GM18499 (cell line): ENCODE measurements at regions not wholly inside any gene's neighbourhood (a gene's known extent, or its start where the extent isn't known, plus 50 kb on each side); places are given as distances from the start of the nearest gene placed in this dataset.

Source experiments
- ATAC-seq: cut with Tn5 transposase; IDR thresholded peaks from one replicate; pipeline ENCODE4 v1.9.1; 2021; ENCODE audit warnings: moderate number of reproducible peaks; ENCODE audit not compliant: insufficient read depth, unreplicated experiment

- ATAC-seq = no peak
These were observed 131.4 kb upstream of the UBASH3B start for GRCh38 chr11:122523846-122524805.

DNA sequence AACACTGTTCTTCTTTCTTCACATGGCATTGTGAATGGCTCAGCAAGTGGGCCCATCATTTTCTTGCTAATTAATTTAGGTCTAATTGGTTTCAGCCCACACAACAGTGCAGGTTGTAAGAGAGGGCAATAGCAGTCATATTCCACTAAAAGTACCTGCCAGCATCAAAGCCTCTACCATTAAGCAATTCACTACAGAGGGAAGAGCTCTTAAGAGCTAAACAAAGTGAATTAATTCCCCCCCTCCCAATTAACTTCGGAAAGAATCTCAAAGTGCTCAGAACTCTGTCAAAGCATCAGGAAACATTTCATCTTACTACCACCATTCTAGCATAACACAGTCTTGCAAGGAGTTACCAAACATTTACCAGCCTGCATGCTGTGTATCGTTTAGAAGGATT lies 133.9 kb upstream of the UBASH3B start:
- ATAC-seq = no peak

DNA sequence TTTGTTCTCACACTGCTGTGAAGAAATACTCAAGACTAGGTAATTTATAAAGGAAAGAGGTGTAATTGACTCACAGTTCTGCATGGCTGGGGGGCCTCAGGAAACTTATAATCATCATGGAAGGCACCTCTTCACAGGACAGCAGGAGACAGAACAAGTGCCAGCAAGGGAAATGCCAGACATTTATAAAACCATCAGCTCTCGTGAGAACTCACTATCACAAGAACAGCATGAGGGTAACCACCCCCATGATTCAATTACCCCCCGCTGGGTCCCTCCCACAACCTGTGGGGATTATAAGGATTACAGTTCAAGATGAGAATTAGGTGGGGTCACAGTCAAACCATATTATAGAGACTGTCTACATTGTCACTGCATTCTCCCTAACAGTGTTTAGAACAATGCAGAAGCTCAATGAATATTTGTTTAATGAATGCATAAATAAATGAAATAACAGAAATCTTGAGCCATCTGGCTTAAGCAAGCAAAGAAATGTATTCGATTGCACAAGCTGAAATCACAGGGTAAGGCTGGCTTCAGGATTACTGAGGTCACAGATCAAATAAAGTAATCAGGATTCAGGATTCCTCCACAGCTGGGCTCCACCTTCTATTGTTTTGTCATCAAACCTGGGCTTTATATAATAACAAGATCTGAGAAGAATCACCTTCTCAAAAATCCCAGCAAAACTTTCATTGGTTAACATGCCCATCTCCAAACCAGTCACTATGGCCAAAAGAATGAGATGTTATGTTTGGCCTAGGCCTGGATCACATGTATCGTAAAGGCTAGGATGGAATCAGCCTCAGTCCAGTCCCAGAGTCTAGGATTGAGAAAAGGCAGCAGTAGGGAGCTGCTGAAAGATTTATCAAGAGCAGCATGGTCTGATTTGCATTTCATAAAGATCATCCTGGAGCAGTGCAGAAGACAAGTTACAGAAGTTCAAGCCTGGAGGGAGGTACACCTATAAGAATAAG lies 137.8 kb upstream of the UBASH3B start:
- ATAC-seq = no peak

GRCh38 chr11:122516686-122517085 lies 138.8 kb upstream of the UBASH3B start:
- no peak for ATAC-seq

DNA sequence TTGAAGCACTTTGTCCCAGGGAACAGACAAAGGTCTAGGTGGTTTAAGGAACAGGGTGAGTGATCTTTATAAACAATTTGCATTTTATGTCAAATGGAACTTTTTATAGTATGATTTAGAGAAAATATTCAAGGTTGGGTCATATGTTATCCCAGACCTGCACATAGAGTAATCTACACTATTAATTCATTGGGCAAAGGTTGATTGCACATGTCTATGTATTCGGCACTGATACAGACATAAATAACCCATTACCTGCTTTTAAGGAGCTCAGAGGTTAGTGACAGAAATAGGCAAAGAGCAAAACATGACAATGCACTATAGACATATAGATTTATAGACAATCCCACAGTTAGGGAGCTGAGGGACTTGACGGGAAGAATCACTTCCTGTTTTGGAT lies 141.5 kb upstream of the UBASH3B start:
- no peak for ATAC-seq

GRCh38 chr11:122513328-122513727 lies 142.2 kb upstream of the UBASH3B start:
- no peak for ATAC-seq

DNA sequence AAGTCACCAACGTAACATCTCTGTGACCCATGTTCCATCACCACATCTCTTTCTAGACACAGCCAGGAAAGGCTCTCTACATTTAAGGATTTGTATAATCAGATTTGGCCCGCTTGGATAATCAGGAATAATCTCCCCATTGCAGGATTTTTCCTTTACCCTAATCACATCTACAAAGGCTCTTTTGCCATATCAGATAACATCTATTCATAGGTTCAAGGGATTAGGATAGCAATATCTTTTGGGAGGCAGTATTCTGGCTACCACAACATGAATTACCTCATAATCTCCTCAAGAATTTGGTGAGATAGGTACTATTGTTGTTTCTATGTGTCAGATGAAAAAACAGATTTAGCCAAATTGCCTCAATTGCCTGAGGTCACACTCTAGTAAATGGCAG lies 142.8 kb upstream of the UBASH3B start:
- ATAC-seq = no peak

DNA sequence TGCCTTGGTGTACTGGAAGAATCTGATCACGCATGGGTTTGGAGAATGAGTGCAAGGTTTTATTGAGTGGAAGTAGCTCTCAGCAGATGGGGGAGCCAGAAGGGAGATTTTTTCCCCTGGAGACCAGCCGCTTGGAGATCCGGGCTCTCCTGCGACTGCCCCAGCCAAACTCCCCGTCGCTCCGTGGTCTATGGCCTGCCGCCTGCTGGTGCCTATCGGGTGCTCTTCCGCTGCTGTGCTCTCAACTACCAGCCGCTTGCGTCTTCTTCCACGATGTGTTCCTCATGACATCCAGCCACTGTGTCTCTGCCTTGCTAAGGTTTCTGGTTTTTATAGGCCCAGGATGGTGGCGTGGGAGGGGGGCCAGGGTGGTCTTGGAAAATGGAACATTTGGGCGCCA lies 145.6 kb upstream of the UBASH3B start:
- no peak for ATAC-seq

GRCh38 chr11:122509091-122509490 lies 146.4 kb upstream of the UBASH3B start:
- ATAC-seq = no peak

GRCh38 chr11:122505304-122506006 lies 150.1 kb upstream of the UBASH3B start:
- peak; percentile 61 for ATAC-seq

DNA sequence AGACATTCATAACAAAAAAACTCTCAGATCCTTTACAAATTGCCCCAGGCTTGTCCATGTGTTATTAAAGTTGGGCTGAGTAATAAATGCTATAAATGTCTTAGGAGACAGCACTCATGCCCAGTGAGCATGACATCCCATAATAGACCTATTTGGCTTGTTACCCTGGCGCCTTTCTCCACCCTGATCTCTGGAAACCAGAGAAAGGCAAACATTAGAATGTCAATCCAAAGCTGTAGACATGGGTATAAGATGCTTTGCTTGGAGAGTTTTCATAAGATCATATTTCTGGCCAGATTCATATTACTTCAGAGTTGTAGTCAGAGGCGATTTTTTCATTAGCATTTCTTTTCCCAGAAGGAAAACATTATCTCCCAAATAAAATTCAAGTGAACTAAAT lies 161.3 kb upstream of the UBASH3B start:
- no peak for ATAC-seq

- no peak for ATAC-seq
These were observed 164.0 kb upstream of the UBASH3B start for GRCh38 chr11:122491509-122491908.

DNA sequence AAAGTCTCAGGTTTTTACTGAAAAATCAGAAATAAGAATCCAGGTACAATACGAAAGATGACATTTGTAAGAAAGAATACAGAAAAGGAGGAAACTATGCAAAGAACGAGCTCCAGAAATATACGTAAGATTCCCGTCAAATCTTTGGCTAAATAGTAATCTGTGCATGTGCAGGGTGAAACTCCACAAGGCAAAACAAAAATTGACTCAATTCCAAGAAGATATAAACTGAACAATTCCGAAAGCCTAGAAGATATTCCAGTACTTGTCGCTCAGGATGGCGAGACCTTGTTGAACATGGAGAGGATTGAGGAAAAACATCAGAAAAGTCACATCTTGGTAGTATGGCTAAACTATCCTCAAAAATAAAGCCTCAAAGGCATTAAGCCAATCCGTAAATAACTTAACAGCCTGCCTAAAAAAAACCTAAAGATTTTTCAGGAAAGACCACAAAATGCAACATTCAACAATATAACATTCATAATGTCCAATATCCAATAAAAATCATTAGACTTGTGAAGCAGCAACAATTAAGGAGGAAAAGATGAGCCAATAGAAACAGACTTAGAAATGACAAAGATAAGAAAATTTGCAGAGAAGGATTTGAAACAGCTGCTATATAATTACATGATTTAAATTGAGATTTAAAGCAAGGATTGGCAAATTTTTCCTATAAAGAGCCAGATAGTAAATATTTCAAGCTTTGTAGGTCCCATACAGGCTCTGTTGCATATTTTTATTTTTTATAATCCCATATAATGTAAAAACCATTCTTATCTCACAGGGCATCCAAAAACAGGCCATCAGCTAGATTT lies 166.4 kb upstream of the UBASH3B start:
- no peak for ATAC-seq

DNA sequence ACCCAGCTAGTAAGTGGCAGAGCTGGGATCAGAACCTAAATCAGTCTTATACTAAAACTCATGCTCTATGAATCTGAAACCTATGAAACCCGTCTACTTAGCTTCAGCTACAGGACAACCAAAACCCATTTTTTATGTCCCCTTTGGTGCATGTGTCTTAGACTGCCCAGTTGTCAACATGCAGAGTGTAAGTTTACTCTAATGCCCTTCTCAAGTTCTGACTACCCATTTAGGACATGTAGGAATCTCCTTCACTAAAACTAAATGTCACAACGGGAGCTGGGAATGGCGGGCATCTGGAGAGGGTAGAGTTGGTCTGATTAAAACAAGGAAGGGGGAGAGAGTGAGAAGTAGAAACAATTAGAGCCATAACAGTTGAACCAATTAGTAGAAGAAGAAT lies 167.9 kb upstream of the UBASH3B start:
- no peak for ATAC-seq

DNA sequence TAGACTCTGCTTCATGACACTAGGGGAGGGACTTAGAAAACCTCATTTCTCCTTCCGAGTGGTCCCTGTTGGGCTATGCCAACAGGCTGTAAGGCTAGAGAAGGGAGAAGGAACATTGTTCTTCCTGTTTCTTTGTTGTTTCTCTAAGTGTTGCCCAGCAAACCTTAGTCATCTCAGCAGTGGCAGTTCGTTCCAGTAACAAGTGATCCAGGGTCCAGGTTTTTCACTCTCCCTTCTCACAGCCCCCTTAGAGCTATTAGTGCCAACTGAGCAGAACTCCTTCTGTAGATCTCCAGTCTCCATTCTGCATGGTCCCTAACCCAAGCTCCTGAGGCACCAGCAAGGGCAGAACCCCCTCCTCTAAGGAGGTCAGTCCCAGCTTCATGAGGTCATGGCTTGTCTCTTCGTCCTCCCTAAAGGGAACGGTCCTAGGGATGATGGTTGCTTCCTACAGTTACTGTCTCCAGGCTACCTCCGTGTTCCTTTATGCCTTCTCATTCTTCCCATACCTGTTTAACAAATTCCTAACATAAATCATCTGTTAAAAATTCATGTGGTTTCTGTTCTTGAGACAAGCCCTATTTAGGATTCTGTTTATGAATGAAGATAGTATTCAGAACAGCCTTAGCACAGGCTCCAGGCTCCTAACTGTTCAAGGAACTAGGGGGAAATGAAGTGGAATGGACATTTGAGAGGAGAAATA lies 168.6 kb upstream of the UBASH3B start:
- ATAC-seq = no peak

GRCh38 chr11:122478986-122479385 lies 176.5 kb upstream of the UBASH3B start:
- no peak for ATAC-seq

GRCh38 chr11:122468965-122469364 lies 186.6 kb upstream of the UBASH3B start:
- ATAC-seq = no peak

GRCh38 chr11:122463530-122463929 lies 192.0 kb upstream of the UBASH3B start:
- no peak for ATAC-seq

GRCh38 chr11:122459064-122459463 lies 196.5 kb upstream of the UBASH3B start:
- no peak for ATAC-seq
